HG03432 (cell line): ENCODE measurements at regions not wholly inside any gene's neighbourhood (a gene's known extent, or its start where the extent isn't known, plus 50 kb on each side); places are given as distances from the start of the nearest gene placed in this dataset.
"Not testable (repeated sequence)": the region's sequence is repeated elsewhere in the genome, so short reads cannot be mapped to it uniquely, and the experiment has no call there.

Experiments
- ATAC-seq: cut with Tn5 transposase; IDR thresholded peaks from one replicate; pipeline ENCODE4 v1.9.1; 2021; ENCODE audit warnings: mild to moderate bottlenecking, moderate library complexity; ENCODE audit not compliant: unreplicated experiment

- ATAC-seq, result no peak
Measured at GRCh38 chr15:66993874-66994696, 71.3 kb upstream of the SMAD3 start.

GRCh38 chr15:66994927-66995656, 70.3 kb upstream of the SMAD3 start:
- ATAC-seq, result no peak

GRCh38 chr15:66996094-66996493, 69.3 kb upstream of the SMAD3 start:
- no peak for ATAC-seq

- no peak for ATAC-seq
Measured at GRCh38 chr15:66997212-66997611, 68.2 kb upstream of the SMAD3 start.

GRCh38 chr15:66998234-66998633, 67.2 kb upstream of the SMAD3 start:
- ATAC-seq, result not testable (repeated sequence)

- no peak for ATAC-seq
Measured at GRCh38 chr15:66999046-66999968, 66.1 kb upstream of the SMAD3 start.

- ATAC-seq, result no peak
Measured at GRCh38 chr15:67000896-67001295, 64.5 kb upstream of the SMAD3 start.

- ATAC-seq, result no peak
Measured at GRCh38 chr15:67002368-67002767, 63.0 kb upstream of the SMAD3 start.

- no peak for ATAC-seq
Measured at GRCh38 chr15:67003586-67003985, 61.8 kb upstream of the SMAD3 start.

GRCh38 chr15:67004142-67004541, 61.3 kb upstream of the SMAD3 start:
- ATAC-seq, result no peak

GRCh38 chr15:67005294-67005996, 60.0 kb upstream of the SMAD3 start:
- no peak for ATAC-seq

- no peak for ATAC-seq
Measured at GRCh38 chr15:67006083-67007065, 59.0 kb upstream of the SMAD3 start.

GRCh38 chr15:67009576-67010569, 55.5 kb upstream of the SMAD3 start:
- no peak for ATAC-seq

GRCh38 chr15:67010898-67011616, 54.3 kb upstream of the SMAD3 start:
- no peak for ATAC-seq

- no peak for ATAC-seq
Measured at GRCh38 chr15:67011617-67012005, 53.8 kb upstream of the SMAD3 start.

- no peak for ATAC-seq
Measured at GRCh38 chr15:67013696-67014095, 51.7 kb upstream of the SMAD3 start.
